Neural crest cell (in vitro differentiated cells): ENCODE measurements at regions not wholly inside any gene's neighbourhood (a gene's known extent, or its start where the extent isn't known, plus 50 kb on each side); places are given as distances from the start of the nearest gene placed in this dataset.
"Not testable (repeated sequence)": the region's sequence is repeated elsewhere in the genome, so short reads cannot be mapped to it uniquely, and the experiment has no call there.

Experiments used
- DNase-seq: peaks from one replicate; pipeline ENCODE4 v3.0.0; 2021; ENCODE audit warnings: low read depth, mixed read lengths, low spot score
- H3K27ac Mint-ChIP-seq: one replicate; pipeline ENCODE4 v1.8.0; 2021; ENCODE audit warnings: mild to moderate bottlenecking, mixed read lengths; ENCODE audit not compliant: unreplicated experiment
- H3K27me3 Mint-ChIP-seq: 2 replicates; pipeline ENCODE4 v1.8.0; 2021; ENCODE audit warnings: low read depth, mild to moderate bottlenecking, mixed read lengths
- H3K36me3 Mint-ChIP-seq: 2 replicates; pipeline ENCODE4 v1.8.0; 2021; ENCODE audit warnings: low read depth, mild to moderate bottlenecking, mixed read lengths
- H3K4me1 Mint-ChIP-seq: 2 replicates; pipeline ENCODE4 v1.8.0; 2021; ENCODE audit warnings: mixed read lengths
- H3K4me3 Mint-ChIP-seq: one replicate; pipeline ENCODE4 v1.8.0; 2021; ENCODE audit warnings: mild to moderate bottlenecking, mixed read lengths
- H3K9me3 Mint-ChIP-seq: 2 replicates; pipeline ENCODE4 v1.8.0; 2021; ENCODE audit warnings: mixed read lengths
- CTCF ChIP-seq: fragments of 200-600 bp; sonication (generic); conservative IDR thresholded peaks from 2 replicates; pipeline ENCODE4 v1.5.0; 2021; ENCODE audit warnings: antibody characterized with exemption, mild to moderate bottlenecking

- no peak for TF ChIP-seq CTCF
- Mint-ChIP-seq H3K4me1 (no peaks in the 10 kb centered on the region), H3K27me3 (no peaks in the 10 kb centered on the region), H3K27ac (no peak overlapping the region), H3K36me3 (no peaks in the 10 kb centered on the region), H3K4me3 (no peak overlapping the region), H3K9me3 (peaks cover 2% of the 10 kb centered on the region)
- DNase-seq, result no peak
These were observed 1196.1 kb upstream of the CDH2 start for GRCh38 chr18:29373000-29373399.

- Mint-ChIP-seq H3K4me3 (no peak overlapping the region), H3K4me1 (no peaks in the 10 kb centered on the region), H3K27ac (no peak overlapping the region), H3K9me3 (peaks cover 2% of the 10 kb centered on the region), H3K27me3 (no peaks in the 10 kb centered on the region), H3K36me3 (no peaks in the 10 kb centered on the region)
- no peak for TF ChIP-seq CTCF
- no peak for DNase-seq
These were observed 1184.9 kb upstream of the CDH2 start for GRCh38 chr18:29361843-29362242.

GRCh38 chr18:29360659-29361058 lies 1183.7 kb upstream of the CDH2 start:
- H3K27me3 Mint-ChIP-seq, DNase-seq, H3K4me1 Mint-ChIP-seq, H3K4me3 Mint-ChIP-seq, H3K9me3 Mint-ChIP-seq, H3K36me3 Mint-ChIP-seq, H3K27ac Mint-ChIP-seq: not testable (repeated sequence)

DNA sequence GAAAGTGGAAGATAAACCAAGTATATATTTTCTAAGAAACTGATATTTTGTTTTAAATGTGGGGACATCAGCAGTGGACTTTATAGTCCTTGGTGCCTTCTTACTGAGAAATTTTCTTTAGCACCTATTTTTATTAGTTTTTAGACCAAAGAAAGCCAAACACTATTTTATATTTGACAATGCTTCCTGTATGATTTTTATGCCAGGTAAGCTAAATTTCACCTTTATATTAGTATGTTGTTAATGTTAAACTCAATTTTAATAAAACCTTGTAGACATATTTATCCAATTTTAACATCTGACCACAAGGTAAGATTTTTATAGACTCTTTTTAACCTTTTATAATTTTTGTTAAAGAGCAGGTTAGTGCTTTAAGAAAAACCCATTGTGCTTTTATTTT lies 1182.3 kb upstream of the CDH2 start:
- H3K27ac Mint-ChIP-seq, H3K4me3 Mint-ChIP-seq, H3K4me1 Mint-ChIP-seq: not testable (repeated sequence)

GRCh38 chr18:29351171-29351570 lies 1174.2 kb upstream of the CDH2 start:
- Mint-ChIP-seq H3K36me3 (peaks cover 2% of the 10 kb centered on the region), H3K27me3 (no peaks in the 10 kb centered on the region), H3K4me3 (no peak overlapping the region), H3K9me3 (peaks cover 7% of the 10 kb centered on the region), H3K4me1 (no peaks in the 10 kb centered on the region), H3K27ac (no peak overlapping the region)
- no peak for TF ChIP-seq CTCF
- DNase-seq, result no peak

More for the DNA sequence above, 1182.3 kb upstream of the CDH2 start:
- H3K36me3 Mint-ChIP-seq, H3K27me3 Mint-ChIP-seq, DNase-seq: not testable (repeated sequence)
- H3K9me3 Mint-ChIP-seq, result peaks cover 11% of the 10 kb centered on the region

- Mint-ChIP-seq H3K4me3 (no peak overlapping the region), H3K36me3 (no peaks in the 10 kb centered on the region), H3K4me1 (peaks cover 5% of the 10 kb centered on the region), H3K27ac (no peak overlapping the region), H3K27me3 (no peaks in the 10 kb centered on the region), H3K9me3 (peaks cover 13% of the 10 kb centered on the region)
- TF ChIP-seq CTCF, result no peak
- DNase-seq, result no peak
These were observed 1152.0 kb upstream of the CDH2 start for GRCh38 chr18:29328932-29329331.

DNA sequence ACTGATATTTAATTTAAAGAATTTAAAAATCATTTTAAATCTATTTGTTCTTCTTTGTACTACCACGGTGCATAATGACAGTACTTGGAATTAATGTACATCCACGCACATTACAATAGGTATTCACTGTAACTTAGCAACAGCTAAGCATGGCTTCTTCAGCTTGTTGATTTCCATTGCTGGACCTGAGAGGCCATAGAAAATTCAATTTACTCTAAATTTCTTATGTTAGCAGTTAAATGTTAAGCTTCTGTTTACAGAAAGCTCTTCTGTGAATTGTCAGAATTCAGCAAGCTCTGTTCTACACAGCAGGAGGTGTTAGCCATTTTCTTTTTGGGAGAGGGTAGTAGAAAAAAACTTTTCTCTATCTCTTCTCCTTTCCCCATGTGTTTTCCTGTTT lies 1149.3 kb upstream of the CDH2 start:
- no peaks in the 10 kb centered on the region for H3K27me3 Mint-ChIP-seq
- TF ChIP-seq CTCF, result no peak
- H3K36me3 Mint-ChIP-seq, result no peaks in the 10 kb centered on the region
- H3K4me1 Mint-ChIP-seq, result peaks cover 13% of the 10 kb centered on the region
- H3K4me3 Mint-ChIP-seq, result no peak overlapping the region
- H3K27ac Mint-ChIP-seq, result no peak overlapping the region
- no peak for DNase-seq
- peaks cover 11% of the 10 kb centered on the region for H3K9me3 Mint-ChIP-seq
